Inflammatory macrophage treated with lipopolysaccharide for 4 hours (primary cell): ENCODE measurements at regions not wholly inside any gene's neighbourhood (a gene's known extent, or its start where the extent isn't known, plus 50 kb on each side); places are given as distances from the start of the nearest gene placed in this dataset.

ENCODE experiments used
- DNase-seq: peaks from one replicate; pipeline ENCODE4 v3.0.0-alpha.2; 2020

- peak; percentile 93 for DNase-seq
Measured at GRCh38 chr20:60097285-60097684, 139.1 kb downstream of the CDH26 start.

- DNase-seq = no peak
Measured at GRCh38 chr20:60100780-60101179, 142.6 kb downstream of the CDH26 start.

GRCh38 chr20:60101201-60101890, 143.1 kb downstream of the CDH26 start:
- no peak for DNase-seq

- DNase-seq = no peak
Measured at GRCh38 chr20:60101891-60102281, 143.7 kb downstream of the CDH26 start.

- no peak for DNase-seq
Measured at GRCh38 chr20:60102665-60103210, 144.5 kb downstream of the CDH26 start.

- DNase-seq = peak; percentile 74
Measured at GRCh38 chr20:60104993-60105803, 147.0 kb downstream of the CDH26 start.

GRCh38 chr20:60106186-60106585, 148.0 kb downstream of the CDH26 start:
- DNase-seq = peak; percentile 76

- DNase-seq = peak; percentile 55
Measured at GRCh38 chr20:60107621-60108390, 149.6 kb downstream of the CDH26 start.

- no peak for DNase-seq
Measured at GRCh38 chr20:60108397-60108796, 150.2 kb downstream of the CDH26 start.

GRCh38 chr20:60113024-60113724, 155.0 kb downstream of the CDH26 start:
- DNase-seq = peak; percentile 66

- peak; percentile 55 for DNase-seq
Measured at GRCh38 chr20:60113771-60114170, 155.5 kb downstream of the CDH26 start.

- peak; percentile 70 for DNase-seq
Measured at GRCh38 chr20:60115451-60115850, 157.2 kb downstream of the CDH26 start.

GRCh38 chr20:60116128-60116909, 158.1 kb downstream of the CDH26 start:
- DNase-seq = peak; percentile 59

GRCh38 chr20:60117065-60117464, 158.8 kb downstream of the CDH26 start:
- DNase-seq = peak; percentile 87

- DNase-seq = no peak
Measured at GRCh38 chr20:60121903-60122302, 163.7 kb downstream of the CDH26 start.

GRCh38 chr20:60122671-60123070, 164.4 kb downstream of the CDH26 start:
- DNase-seq = no peak

- no peak for DNase-seq
Measured at GRCh38 chr20:60123096-60123495, 164.9 kb downstream of the CDH26 start.

- DNase-seq = no peak
Measured at GRCh38 chr20:60123652-60124051, 165.4 kb downstream of the CDH26 start.

GRCh38 chr20:60124776-60125381, 166.7 kb downstream of the CDH26 start:
- DNase-seq = no peak

- no peak for DNase-seq
Measured at GRCh38 chr20:60125513-60125912, 167.3 kb downstream of the CDH26 start.

- no peak for DNase-seq
Measured at GRCh38 chr20:60126975-60127374, 168.8 kb downstream of the CDH26 start.
